ENCODE measurements at regions not wholly inside any gene's neighbourhood (a gene's known extent, or its start where the extent isn't known, plus 50 kb on each side); places are given as distances from the start of the nearest gene placed in this dataset.

- TF ChIP-seq PRDM10 (CRISPR knock-in tag; IDR thresholded peaks at IDR 0.05; ENCODE audit: low read depth) (0 out of 2 replicates have a peak, but pooled peaks have one; percentile 25), SKIL (CRISPR knock-in tag; IDR thresholded peaks at IDR 0.05; ENCODE audit: borderline replicate concordance) (peak; percentile 75; the same call in 1 of the 2 replicates), ZNF816 (CRISPR knock-in tag; IDR thresholded peaks at IDR 0.05; ENCODE audit: borderline replicate concordance) (peak; percentile 61; the same call in 1 of the 2 replicates), ARHGAP35 (CRISPR knock-in tag; IDR thresholded peaks at IDR 0.05; ENCODE audit: borderline replicate concordance) (no peak), ZNF205 (CRISPR knock-in tag; IDR thresholded peaks at IDR 0.05) (peak; percentile 52), USF2 (IDR thresholded peaks at IDR 0.05; ENCODE audit: low read depth, low read length) (no peak), USF2 (CRISPR knock-in tag; IDR thresholded peaks at IDR 0.05; ENCODE audit: borderline replicate concordance) (no peak), AGO2 (optimal IDR thresholded peaks at IDR 0.05; ENCODE audit: low read depth, low read length) (no peak), MYPOP (CRISPR knock-in tag; IDR thresholded peaks at IDR 0.05) (peak; percentile 84; the same call in 1 of the 2 replicates), HHEX (CRISPR knock-in tag; IDR thresholded peaks at IDR 0.05) (0 out of 2 replicates have a peak, but pooled peaks have one; percentile 29)
These were observed 247.1 kb upstream of the ANKRD55 start (continued) for GRCh38 chr5:56480078-56480704.

All from HepG2 (cell line).